Natural killer cell (primary cell): ENCODE measurements at regions not wholly inside any gene's neighbourhood (a gene's known extent, or its start where the extent isn't known, plus 50 kb on each side); places are given as distances from the start of the nearest gene placed in this dataset.

Experiments
- ATAC-seq, 3 donors: fragments of 150-1000 bp in 2 of 3; fragments of 200-7000 bp in 1 of 3; cut with Tn5 transposase; 1 replicate in 1 of 3; 2 replicates in 2 of 3; pipeline ENCODE4 v1.10.0; 2021; ENCODE audit warnings: mild to moderate bottlenecking in 2 of 3, moderate library complexity in 2 of 3
- DNase-seq, 2 donors: peaks; one replicate each; pipeline versions ENCODE4 v3.0.0 to v3.0.0-alpha.2; 2013 to 2021; ENCODE audit warnings: mixed read lengths in 1 of 2
- H3K27ac ChIP-seq: one replicate; pipeline ENCODE4 v1.5.1; 2013; ENCODE audit warnings: mild to moderate bottlenecking, low read length
- H3K27me3 ChIP-seq: one replicate; pipeline ENCODE4 v1.6.1; 2013; ENCODE audit warnings: low read length; ENCODE audit not compliant: control insufficient read depth, insufficient read depth
- H3K36me3 ChIP-seq: one replicate; pipeline ENCODE4 v1.6.1; 2013; ENCODE audit warnings: low read length; ENCODE audit not compliant: control insufficient read depth, insufficient read depth
- H3K4me1 ChIP-seq: one replicate; pipeline ENCODE4 v1.6.1; 2013; ENCODE audit warnings: low read length; ENCODE audit not compliant: control insufficient read depth, insufficient read depth
- H3K4me3 ChIP-seq: one replicate; pipeline ENCODE4 v1.5.1; 2013; ENCODE audit warnings: low read length
- H3K9me3 ChIP-seq: one replicate; pipeline ENCODE4 v1.6.1; 2013; ENCODE audit warnings: low read length; ENCODE audit not compliant: control insufficient read depth, insufficient read depth
- H3K27ac Mint-ChIP-seq, 2 donors: one replicate each; pipeline ENCODE4 v1.8.0; 2022; ENCODE audit warnings: mild to moderate bottlenecking in 2 of 2, mixed read lengths in 2 of 2, moderate library complexity in 1 of 2
- H3K27me3 Mint-ChIP-seq, 2 donors: one replicate each; pipeline ENCODE4 v1.8.0; 2022; ENCODE audit warnings: low read depth in 2 of 2, mixed read lengths in 2 of 2
- H3K36me3 Mint-ChIP-seq: one replicate; pipeline ENCODE4 v1.8.0; 2022; ENCODE audit warnings: mixed read lengths
- H3K4me1 Mint-ChIP-seq, 2 donors: one replicate each; pipeline ENCODE4 v1.8.0; 2022; ENCODE audit warnings: mixed read lengths in 2 of 2
- H3K4me3 Mint-ChIP-seq: one replicate; pipeline ENCODE4 v1.8.0; 2022; ENCODE audit warnings: mild to moderate bottlenecking, moderate library complexity, mixed read lengths
- H3K9me3 Mint-ChIP-seq, 2 donors: one replicate each; pipeline ENCODE4 v1.8.0; 2022; ENCODE audit warnings: mixed read lengths in 2 of 2
- WGBS: methylation state at CpG from one replicate; pipeline ENCODE4 v1.1.7; 2013; ENCODE audit warnings: missing lambda C conversion rate; ENCODE audit not compliant: insufficient coverage; 5-methylcytosine and 5-hydroxymethylcytosine counted together
- intact Hi-C: fragments of 100-400 bp; cut with micrococcal nuclease; formaldehyde crosslinking; loops from one replicate; pipeline ENCODE4 v1.14.2; 2022
- TF ChIP-seq, protein P1 (sequence below): fragments of 200-600 bp; IDR thresholded peaks from one replicate; pipeline ENCODE4 v1.8.0; 2022; ENCODE audit warnings: antibody characterized with exemption

DNA sequence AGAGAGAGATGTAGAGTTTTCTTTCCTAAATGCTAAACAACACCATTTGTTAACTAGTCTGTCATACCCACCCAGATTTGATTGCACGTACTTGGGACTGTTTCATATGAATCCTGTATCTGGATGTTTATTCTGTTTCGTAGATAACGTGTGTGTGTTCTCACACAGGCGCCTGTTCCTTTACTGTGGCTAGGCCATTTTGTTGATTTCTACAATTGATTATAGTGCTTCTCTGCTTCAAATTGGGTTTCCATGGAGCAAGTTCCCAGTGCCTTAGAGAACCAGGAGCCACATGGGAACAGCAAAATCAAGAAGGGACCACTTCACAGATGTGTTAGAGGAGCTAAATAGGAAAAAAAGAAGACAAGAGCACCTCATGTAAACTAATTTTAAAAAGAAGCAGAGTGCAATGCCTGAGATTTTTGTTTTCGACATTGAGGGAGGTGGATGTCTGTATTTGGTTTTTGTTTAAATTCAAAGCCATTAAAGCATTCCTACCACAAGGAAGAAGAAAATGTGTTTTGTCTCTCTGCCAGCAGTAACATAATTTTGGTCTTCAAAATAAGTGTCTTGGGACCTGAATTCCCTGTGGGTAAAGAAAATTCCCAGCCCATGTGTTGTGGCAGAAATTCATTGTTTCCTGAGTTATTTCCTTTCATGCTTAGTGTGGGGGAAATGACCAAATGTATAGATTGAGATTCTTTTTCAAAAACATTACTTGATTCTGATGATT lies 424.0 kb upstream of the C2CD4B start:
- 91% methylated on average over 5 of the region's 5 CpGs for WGBS
- intact Hi-C loops = no loop called here
- H3K4me1 Mint-ChIP-seq = no peaks in the 10 kb centered on the region
- H3K4me3 ChIP-seq = no peak overlapping the region
- no peaks in the 10 kb centered on the region for H3K36me3 Mint-ChIP-seq
- H3K27me3 Mint-ChIP-seq = peaks cover 2 to 6% of the 10 kb centered on the region in 2 donors
- ATAC-seq (no peak), DNase-seq (no peak)
- no peak overlapping the region for H3K27ac Mint-ChIP-seq
- TF ChIP-seq, protein P1, sequence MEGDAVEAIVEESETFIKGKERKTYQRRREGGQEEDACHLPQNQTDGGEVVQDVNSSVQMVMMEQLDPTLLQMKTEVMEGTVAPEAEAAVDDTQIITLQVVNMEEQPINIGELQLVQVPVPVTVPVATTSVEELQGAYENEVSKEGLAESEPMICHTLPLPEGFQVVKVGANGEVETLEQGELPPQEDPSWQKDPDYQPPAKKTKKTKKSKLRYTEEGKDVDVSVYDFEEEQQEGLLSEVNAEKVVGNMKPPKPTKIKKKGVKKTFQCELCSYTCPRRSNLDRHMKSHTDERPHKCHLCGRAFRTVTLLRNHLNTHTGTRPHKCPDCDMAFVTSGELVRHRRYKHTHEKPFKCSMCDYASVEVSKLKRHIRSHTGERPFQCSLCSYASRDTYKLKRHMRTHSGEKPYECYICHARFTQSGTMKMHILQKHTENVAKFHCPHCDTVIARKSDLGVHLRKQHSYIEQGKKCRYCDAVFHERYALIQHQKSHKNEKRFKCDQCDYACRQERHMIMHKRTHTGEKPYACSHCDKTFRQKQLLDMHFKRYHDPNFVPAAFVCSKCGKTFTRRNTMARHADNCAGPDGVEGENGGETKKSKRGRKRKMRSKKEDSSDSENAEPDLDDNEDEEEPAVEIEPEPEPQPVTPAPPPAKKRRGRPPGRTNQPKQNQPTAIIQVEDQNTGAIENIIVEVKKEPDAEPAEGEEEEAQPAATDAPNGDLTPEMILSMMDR = no peak
- H3K27me3 ChIP-seq = no peaks in the 10 kb centered on the region
- H3K9me3 Mint-ChIP-seq = no peaks in the 10 kb centered on the region
- no peak overlapping the region for H3K27ac ChIP-seq
- H3K4me3 Mint-ChIP-seq = no peak overlapping the region
- H3K4me1 ChIP-seq = no peaks in the 10 kb centered on the region
- no peaks in the 10 kb centered on the region for H3K9me3 ChIP-seq
- no peaks in the 10 kb centered on the region for H3K36me3 ChIP-seq

DNA sequence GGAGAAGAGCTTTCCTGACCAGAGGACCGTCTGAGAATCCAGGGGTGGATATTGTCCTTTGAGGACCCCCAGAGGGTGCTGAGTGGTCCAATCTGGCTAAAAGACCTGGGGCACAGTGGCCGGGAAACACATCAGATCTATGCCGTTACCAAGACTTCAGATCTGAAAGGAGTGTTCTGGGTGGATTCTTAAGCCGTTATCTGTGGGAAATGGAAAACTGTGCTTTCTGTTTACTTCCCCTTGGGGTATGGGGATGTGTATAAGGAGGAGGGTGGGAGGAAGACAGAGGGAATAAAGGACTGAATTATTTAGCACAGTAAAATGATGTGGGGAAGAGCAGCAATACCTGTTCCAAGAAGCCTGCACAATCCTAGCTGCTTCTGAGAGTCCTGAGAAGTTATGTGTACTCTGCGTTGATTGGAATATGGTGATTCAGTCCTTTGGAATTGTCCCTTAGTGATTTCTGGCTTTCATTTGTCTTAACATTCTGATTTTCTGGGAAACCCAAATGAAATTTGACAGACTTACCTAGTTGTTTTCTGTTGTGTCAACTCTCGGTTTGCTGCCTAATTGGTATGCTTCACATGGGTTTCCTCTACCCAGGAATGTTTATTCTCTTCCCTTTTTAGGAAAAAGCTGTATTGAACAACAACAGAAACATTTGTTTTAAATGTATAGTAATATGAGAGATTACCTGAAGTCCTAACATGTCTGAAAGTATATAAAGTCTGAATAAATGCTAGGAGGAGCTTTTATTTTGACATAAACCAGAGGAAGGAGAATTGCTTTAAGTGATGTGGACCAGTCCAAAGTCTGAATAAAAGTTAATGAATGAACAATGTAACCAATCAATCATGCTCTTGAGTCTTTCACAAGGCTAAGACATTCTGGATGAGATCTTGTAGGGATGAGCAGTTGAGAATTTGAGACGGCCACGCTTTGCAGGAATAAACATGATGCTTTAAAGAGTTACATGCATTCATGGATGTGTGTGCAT lies 427.1 kb upstream of the C2CD4B start:
- ATAC-seq (no peak), DNase-seq (no peak)
- Mint-ChIP-seq H3K4me3 (no peak overlapping the region), H3K4me1 (no peaks in the 10 kb centered on the region), H3K9me3 (no peaks in the 10 kb centered on the region), H3K36me3 (no peaks in the 10 kb centered on the region), H3K27me3 (peaks cover 11 to 25% of the 10 kb centered on the region in 2 donors), H3K27ac (no peak overlapping the region)
- intact Hi-C loops = no loop called here
- Histone ChIP-seq H3K27me3 (no peaks in the 10 kb centered on the region), H3K9me3 (no peaks in the 10 kb centered on the region), H3K4me1 (no peaks in the 10 kb centered on the region), H3K27ac (no peak overlapping the region), H3K36me3 (no peaks in the 10 kb centered on the region), H3K4me3 (no peak overlapping the region)
- TF ChIP-seq, protein P1 = no peak
- WGBS = 94% methylated on average over 8 of the region's 8 CpGs

DNA sequence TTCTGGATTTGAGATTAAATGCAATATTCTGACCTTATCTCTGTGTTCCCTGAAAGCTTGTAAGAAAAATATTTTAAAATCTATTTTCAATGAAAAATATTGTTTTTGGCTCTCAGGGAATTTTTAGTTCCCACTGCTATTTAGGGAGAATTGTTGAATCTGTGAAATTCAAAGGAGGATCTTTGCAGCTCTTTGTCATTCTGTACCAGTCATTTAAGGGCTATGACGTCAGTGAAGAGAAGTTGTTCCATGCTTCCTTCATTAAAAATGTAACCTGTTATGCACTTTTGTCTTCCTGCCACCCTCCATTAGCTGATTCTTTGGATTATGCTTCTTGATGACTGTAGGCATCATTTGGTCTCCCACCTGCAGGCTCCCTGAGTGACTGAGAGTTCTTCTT lies 427.8 kb upstream of the C2CD4B start:
- no peaks in the 10 kb centered on the region for H3K27me3 ChIP-seq
- no peak overlapping the region for H3K4me3 ChIP-seq
- no peaks in the 10 kb centered on the region for H3K36me3 ChIP-seq
- H3K9me3 ChIP-seq = no peaks in the 10 kb centered on the region
- no peaks in the 10 kb centered on the region for H3K4me1 Mint-ChIP-seq
- ATAC-seq (no peak), DNase-seq (no peak)
- no peaks in the 10 kb centered on the region for H3K9me3 Mint-ChIP-seq
- WGBS = 91% methylated on average over 1 of the region's 1 CpG
- no peaks in the 10 kb centered on the region for H3K36me3 Mint-ChIP-seq
- intact Hi-C loops = no loop called here
- H3K27me3 Mint-ChIP-seq = peaks cover 12 to 33% of the 10 kb centered on the region in 2 donors
- TF ChIP-seq, protein P1 = no peak
- no peak overlapping the region for H3K27ac ChIP-seq
- no peak overlapping the region for H3K27ac Mint-ChIP-seq
- no peak overlapping the region for H3K4me3 Mint-ChIP-seq
- H3K4me1 ChIP-seq = no peaks in the 10 kb centered on the region
